SHP77 (cell line): ENCODE measurements at regions not wholly inside any gene's neighbourhood (a gene's known extent, or its start where the extent isn't known, plus 50 kb on each side); places are given as distances from the start of the nearest gene placed in this dataset.

ENCODE experiments used
- DNase-seq, 2 experiments: peaks; one replicate each; lab custom pipeline; 2025; lab: John Stamatoyannopoulos, UW

DNA sequence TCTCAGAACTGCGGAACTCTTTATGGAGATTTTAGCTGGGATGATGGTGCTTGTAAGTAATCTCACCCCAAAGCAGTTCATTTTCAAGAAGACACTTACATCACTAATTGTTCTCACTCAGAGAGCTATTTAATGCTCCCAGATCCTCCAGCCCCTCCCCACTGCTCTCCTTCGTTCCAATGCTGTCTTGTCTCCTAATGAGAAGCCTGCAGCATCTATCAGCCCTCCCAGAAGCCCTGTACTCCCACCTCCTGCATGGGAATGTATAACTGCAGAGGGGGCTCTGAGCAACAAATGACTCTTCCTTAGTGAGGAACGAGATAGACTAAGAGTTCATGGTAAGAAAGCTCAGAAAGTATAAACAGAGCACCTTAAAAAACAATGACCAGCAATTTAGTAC is 377.4 kb upstream of the RUNX1 start:
- no peak for DNase-seq

DNA sequence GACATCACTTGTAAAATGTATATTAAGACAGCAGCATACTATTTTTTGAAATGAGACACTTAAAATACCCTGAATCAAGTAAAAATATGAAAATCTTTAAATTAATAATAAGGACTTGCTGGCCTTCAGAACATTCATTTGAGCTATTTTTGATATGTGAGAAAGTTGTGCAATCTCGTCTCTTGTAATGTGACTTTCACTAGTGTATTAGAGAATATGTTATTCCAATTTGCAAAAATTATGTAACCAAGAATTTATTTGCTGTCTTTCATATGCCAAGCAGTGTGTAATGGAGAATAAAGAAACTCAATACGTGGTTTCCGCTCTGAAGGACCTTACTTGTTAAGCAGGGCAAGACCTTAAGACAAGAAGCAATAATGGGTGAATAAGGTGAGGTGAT is 375.0 kb upstream of the RUNX1 start:
- DNase-seq = no peak

DNA sequence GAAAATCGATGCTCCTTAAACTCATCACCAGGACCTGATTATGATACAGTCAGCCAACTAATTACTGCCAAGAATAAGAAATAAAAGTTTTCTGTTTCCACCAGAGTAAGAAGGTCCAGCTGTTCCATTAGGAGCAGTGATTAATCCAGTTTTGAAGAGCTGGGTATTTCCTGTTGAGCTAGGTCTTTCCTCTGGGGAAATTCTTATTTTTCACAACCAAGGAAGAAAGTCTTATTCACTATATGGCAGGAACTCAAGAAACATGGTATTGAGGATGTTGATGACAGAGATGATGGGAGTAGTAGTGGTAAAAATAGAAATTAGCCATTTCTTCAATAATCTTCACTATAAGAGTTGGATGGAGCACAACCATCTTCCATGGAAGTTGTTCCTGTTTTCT is 374.6 kb upstream of the RUNX1 start:
- DNase-seq = no peak

DNA sequence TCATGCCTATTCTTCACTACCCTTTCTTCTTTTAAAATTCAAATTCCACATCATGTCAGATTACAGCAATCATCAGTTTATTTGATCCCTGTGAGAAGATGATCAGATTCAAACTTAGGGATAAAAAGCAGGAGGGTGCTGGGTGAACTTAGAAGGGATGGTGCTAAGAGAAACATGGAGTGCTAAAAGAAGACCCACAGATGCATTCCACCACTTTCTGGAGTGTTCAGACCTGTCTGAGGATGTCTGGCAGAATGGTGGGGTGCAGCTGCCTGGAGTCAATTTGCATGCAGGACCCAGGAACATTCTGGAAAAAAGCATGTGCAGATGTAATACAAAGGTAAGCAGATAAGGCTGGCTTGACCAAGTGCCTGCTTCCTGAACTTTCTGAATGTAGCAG is 372.9 kb upstream of the RUNX1 start:
- DNase-seq = no peak

DNA sequence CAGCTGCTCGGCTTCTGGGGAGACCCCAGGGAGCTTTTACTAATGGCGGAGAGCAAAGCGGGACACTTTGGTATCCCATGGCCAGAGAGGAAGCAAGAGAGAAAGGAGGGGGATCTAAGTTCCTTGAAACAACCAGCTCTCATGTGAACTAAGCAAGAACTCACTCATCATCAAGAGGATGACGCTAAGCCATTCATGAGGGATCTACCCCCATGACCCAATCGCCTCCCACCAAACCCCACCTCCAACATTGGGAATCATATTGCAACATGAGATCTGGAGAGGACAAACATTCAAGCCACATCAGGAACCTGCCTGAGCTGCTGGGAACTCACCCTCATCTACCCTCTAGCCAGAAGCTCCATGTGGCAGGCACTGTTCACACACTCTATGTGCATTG is 372.1 kb upstream of the RUNX1 start:
- DNase-seq = no peak

DNA sequence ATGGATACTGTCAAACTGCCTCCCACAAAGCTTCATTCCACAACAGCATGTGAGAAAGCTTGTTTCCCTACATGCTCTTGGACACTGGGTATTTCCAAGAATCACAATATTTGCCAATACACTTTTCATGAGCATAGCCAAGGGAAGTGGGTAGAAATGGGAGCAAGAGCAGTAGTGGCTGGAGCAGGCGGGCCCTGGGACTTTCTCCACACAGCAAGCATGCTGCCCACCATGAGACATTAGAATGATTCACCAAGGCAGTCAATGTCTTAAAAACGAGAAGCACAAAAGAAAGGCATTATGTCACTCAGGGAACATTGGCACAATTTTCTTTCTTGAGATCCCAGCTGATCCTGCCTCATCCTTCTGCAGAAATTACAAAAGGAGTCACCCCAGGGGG is 371.6 kb upstream of the RUNX1 start:
- no peak for DNase-seq

DNA sequence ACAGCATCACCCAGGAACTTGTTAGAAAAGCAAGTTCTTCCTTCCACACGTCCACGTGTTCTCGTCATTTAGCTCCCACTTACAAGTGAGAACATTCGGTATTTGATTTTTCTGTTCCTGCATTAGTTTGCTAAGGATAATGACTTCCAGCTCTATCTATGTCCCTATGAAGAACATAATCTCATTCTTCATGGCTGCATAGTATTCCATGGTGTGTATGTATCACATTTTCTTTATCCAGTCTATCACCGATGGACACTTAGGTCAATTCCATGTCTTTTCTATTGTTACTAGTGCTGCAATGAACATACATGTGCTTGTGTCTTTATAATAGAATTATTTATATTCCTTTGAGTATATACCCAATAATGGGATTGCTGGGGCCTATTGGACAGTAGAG is 368.7 kb upstream of the RUNX1 start:
- no peak for DNase-seq

DNA sequence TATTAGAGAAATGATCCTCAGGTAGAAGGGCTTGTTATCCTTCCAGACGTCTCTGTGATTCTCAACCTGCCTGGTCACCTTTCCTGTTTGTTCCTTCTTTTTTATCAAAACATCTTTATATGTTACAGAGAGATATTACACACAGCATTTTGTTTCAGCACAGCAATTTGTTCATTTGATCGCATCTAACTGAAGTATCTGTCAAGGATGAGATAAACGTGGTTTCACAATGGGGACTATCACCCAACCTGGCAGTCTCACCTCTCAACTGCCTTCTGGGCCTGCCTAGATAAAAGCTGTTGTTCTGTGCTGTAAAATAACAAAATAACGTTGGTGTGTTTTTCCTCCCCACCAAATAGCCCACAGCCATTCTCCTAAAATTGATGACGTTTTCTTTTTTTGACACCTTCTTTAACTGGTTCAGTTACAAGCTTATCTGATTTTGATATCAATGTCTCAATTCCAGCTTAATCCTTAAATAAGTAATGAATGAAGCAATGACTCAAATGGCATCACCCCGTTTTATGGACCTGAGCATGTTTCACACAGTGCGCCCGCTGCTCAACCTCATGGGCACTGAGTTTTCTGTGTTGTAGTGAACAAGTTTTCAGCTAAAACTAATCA is 367.9 kb upstream of the RUNX1 start:
- DNase-seq = no peak

DNA sequence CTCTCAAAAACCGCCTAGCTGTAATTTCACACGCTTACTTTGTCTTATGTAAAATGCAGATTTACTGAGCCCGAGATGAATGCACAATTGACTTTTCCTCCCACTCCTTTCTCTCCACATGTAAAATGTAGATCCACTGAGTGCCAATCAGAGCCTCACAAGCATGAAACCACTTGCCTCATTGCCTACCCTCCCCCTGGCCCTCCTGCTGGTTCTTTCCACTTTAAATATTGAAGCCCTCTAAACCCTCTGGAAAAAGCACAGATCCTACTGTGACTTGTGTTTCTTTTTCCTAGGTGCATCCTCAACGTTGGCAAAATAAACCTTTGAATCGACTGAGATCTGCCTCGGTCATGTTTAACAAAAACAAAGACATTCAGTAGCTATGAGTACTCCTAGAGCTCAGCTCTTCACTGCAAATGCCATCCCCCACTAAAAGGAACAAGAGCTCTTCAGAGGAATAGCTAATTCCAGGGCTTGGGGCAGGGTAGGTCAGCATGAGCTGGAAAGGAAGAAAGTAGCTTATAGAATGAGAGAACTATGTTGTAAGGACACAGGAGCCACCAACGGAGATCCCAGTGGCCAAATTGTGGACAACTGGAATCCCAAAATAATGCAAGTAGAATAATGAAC is 365.5 kb upstream of the RUNX1 start:
- no peak for DNase-seq

DNA sequence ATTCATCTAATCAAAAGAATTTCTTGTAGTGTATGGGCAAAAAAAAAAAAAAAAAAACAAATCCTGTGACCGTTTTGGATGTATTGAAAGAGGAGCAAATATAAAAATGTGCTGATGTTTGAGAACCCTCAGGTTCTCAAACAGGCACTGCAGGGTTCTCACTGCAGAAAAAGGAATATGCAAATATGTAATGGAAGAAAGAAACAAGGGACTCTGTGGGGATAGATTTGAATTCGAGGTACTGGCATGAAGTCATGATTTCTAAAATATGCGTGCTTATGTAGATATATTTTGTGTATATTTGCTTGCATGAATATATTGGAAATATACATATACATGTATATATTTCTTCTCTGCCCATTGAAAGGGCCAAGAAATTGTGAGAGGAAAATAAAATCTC is 365.0 kb upstream of the RUNX1 start:
- no peak for DNase-seq

DNA sequence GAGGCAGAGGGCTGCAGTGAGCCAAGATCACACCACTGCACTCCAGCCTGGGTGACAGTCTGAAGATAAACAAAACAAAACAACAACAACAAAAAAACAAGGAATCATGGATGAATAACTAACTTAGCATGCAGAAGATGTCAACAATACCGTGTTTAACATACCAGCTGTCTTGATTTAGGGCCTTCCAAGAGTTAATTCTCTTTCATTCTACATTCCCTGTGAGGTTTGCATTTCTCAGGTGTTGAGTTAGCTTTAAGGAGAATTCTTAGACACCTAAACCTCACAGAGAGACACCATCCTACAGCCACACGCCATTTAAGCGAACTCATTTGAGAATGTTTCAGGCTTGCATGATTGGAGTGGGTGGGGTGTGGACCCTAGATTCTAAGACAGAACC is 363.1 kb upstream of the RUNX1 start:
- DNase-seq = no peak

DNA sequence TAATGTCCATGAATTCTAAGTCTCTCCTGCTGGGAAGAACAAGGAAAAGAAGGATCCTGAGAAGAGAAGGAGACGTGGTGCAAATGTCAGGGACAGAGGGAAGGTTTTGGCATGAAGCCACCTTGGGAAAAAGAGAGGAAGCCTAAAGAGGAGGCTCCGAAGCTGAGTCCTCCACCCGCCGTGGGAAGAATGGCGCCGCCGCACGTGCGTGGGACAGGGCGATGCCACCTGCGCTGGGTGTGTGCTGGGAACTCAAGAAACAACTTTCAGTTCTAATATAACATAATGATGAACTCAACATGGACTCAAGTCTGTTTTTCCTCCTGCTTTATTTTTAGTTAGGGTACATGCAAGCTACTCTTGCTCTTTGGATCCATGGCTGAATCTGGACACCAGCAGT is 362.3 kb upstream of the RUNX1 start:
- no peak for DNase-seq

DNA sequence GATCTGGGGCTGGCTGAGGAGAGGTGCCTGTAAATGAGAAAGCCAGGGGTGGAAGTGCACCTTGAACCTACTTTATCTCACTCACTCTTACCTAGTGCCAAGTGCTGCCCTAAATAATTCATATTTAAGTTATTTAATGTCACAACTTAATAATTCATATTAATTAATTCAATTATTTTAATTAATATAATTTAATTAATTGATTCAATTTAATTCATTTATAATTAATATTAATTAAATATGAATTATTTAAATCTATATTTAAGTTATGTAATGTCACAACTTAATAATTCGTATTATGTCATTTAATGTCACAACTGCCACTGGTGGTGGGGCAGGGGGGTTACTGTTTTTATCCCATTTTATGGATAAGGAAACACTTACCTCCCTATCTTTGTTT is 361.6 kb upstream of the RUNX1 start:
- no peak for DNase-seq

DNA sequence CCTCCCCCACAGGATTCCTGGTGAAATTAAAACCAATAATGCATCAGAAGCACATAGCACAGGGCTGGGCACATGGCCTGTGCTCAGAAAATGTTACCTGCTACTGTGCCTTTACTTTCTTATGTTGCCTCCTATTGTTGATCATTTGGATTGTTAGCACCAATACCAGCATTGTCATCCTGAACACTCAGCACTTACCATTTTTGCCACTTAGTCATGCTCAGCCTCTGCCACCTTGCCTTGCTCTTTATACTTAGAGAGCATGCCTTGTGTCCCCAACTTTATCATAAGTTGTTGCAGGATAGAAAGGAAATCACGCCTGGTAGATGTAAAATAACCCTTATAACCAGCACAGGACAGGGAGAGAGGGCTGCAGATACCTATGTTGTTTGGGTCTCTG is 361.0 kb upstream of the RUNX1 start:
- no peak for DNase-seq

DNA sequence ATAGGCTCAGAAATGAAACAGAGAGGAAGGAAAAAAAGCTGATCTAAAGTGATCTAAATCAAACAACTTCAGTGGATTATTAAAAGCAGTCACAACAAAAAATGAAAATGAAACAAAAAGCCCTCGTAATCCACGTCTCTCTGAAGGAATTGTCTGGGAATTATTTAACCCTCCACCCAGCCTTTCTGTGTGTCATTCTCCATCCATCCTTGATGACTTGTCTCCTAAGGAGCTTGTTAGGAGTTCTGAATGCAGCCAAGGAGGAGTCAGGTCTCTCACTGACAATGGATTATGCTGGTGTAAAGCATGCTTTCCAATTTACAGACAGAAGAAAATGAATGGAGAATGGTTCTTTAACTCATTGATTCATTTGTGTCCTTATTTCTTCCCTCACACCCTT is 359.3 kb upstream of the RUNX1 start:
- no peak for DNase-seq

DNA sequence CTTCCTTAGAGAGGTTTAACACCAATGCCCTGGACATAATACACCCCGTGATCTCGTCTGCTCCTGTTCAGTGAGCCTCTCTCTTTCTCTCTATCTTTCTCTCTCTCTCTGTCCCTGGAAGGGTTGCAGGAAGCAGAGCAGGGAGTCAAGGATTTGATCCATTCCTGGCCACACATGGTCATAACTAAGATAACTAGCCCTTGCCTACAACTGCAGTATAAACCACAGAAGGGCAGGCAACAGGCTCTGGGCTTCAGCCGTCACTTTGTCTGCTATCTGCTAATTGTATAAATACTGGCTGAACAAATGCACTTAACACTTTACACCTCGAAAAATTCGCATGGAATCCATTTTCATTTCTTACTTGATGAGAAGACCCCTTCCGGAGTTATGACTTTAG is 357.5 kb upstream of the RUNX1 start:
- no peak for DNase-seq

DNA sequence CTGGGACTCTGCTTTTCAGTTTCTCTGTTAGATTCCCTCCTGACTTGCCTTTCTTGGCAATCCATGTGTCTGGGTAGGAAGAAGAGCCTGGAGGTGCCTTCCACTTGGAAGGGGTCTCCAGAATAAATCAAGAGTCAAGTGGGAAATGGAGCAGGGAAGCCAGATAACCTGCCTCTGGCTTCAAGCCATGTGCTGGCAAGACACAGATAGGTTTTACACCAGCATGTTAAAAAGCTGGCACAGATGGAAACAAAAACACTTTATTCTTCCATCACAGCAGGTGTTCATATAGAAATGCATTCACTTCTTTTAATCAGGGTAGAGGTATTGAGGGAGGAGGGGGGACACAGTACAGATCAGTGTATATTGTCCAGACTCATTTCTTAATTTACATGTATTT is 356.9 kb upstream of the RUNX1 start:
- no peak for DNase-seq

DNA sequence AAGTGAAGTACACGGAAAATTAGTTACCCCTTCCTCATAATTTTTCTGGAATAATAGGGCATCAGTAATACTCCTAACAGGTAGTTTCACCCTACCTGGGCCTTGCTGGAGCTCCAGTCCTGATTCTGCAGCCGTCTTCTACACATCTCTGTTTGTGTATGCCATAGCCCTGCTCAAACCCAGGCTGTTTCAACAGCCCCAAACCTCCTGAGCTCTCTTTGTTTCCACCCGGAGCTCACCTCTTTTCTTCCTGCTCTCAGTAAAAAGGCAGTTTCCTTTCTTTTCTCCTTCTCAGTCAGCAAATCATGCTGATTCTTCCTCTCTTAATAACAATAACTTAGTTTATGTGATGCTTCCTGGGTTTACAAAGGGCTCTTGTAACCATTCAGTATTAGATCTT is 355.1 kb upstream of the RUNX1 start:
- no peak for DNase-seq

DNA sequence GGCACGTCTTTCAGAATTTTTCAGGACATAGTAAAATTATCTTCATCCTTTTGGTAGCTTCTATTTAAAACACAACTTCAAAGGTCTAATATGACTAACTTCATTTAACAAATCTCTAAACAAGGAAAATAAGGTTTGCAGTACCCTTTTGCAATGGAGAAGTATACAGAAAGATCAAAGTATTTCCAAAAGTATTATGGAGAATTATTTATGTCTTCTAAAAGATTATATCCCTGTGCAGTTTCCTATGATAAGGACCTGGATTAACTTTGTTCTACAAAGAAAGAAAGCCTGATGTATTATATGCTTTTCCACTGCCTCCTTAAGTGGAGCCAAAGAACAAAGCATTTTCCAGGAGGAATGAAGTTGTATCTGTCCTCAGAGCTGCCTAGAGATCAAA is 353.0 kb upstream of the RUNX1 start:
- DNase-seq = no peak

DNA sequence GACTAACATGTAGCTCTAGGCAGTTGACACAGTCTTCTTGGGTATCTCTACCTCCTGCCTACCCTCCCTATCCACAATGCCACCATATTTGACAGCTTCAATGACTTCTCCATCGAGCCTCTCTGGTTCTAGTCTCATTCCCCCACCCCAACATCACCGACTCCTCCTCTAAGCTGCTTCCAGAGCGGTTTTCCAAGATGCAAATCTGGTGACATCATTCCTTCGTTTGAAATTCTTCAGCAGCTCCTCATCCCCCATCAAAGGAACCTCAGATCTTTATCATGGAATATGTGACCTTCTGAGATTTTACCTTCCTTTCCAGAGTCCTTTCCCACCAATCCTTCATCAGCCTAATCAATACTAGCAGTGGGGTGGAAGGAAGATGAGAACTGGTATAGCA is 352.4 kb upstream of the RUNX1 start:
- DNase-seq = no peak

DNA sequence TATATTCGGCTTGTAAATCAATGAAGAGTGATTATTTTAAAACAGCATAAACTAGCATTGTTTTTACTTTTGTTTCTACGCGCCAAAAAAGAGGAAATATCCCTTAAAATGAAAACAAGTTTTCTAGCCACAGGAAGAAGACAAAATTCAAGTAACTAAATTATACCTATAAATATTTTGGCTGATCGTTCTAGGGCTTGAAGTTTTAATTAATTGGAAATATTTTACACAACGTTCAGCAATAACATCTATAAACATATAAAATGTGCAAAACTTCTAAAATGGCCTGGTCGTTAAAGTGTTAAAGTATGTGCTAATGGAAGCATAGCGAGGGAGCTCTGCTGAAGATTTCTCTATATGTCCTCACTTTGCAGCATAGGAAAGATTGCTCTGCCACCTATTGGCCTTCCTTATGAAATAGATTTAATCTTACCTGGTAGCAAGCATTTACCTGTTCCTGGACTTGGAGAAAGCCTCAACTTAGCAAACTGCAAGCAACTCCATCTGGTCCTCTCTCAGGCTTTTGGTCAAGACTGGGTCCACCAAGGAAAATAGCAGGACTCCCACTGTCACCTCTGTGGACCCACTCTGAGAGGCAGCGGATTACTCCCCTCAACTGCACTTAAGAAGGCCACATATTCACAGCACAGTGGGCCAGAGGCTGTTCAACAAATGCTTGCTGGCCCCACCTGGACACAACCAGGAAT is 351.3 kb upstream of the RUNX1 start:
- peak; percentile 52 to 53 for DNase-seq

DNA sequence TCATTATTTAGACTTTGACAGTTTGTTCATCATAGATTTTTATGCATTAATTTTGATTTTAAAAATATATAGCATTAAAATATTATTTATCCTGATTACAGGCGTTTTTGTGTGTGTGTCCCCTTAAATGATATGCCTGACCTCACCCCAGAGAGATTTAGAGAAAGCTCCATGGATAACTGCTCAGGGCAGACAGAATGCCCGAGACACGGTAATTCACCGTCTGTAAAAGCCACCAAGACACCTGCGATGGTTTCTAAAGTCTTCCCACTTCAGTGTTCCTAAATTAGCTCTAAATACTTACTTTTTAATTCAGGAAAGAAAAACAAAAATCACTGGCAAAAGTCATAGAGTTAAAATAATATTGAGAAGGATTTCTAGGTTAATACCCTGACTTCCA is 350.6 kb upstream of the RUNX1 start:
- no peak for DNase-seq

DNA sequence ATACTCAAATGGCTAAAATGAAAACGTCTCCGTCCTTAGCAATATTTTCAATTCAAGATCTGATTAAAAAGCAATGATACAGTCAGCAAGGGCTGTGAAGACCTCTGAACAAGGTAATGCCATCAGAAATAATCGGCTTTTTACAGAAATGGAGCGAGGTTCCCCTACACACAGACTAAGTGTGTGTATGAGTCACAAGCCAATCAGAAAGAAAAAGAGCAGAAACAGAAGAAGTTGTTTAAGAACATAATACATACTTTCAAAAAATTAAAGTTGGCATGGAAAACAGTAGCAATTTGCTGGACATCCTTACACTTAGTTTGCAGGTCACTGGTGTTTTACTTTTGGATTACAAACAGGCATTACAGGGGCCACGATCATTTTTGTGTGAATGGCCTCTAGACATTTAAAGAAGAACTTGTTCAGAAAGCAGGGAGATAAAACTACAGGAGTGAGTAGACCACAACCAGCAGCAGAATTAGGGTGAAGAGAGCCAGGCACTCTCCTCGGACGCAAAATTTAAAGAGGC is 350.0 kb upstream of the RUNX1 start:
- DNase-seq = no peak
